Glutamatergic neuron (in vitro differentiated cells): ENCODE measurements at regions not wholly inside any gene's neighbourhood (a gene's known extent, or its start where the extent isn't known, plus 50 kb on each side); places are given as distances from the start of the nearest gene placed in this dataset.

Experiments used
- DNase-seq: peaks from one replicate; pipeline ENCODE4 v3.0.0; 2022
- H3K27ac Mint-ChIP-seq: one replicate; pipeline ENCODE4 v1.8.0; 2020; ENCODE audit warnings: mild to moderate bottlenecking, mixed read lengths, inconsistent platforms; ENCODE audit not compliant: unreplicated experiment
- H3K27me3 Mint-ChIP-seq: one replicate; pipeline ENCODE4 v1.8.0; 2020; ENCODE audit warnings: mild to moderate bottlenecking, moderate library complexity, mixed read lengths, inconsistent platforms; ENCODE audit not compliant: unreplicated experiment
- H3K36me3 Mint-ChIP-seq: one replicate; pipeline ENCODE4 v1.8.0; 2020; ENCODE audit warnings: mild to moderate bottlenecking, mixed read lengths, inconsistent platforms; ENCODE audit not compliant: unreplicated experiment
- H3K4me1 Mint-ChIP-seq: one replicate; pipeline ENCODE4 v1.8.0; 2020; ENCODE audit warnings: mild to moderate bottlenecking, low read depth, mixed read lengths, inconsistent platforms; ENCODE audit not compliant: unreplicated experiment
- H3K4me3 Mint-ChIP-seq: one replicate; pipeline ENCODE4 v1.8.0; 2020; ENCODE audit warnings: mild to moderate bottlenecking, mixed read lengths, inconsistent platforms; ENCODE audit not compliant: unreplicated experiment
- H3K9me3 Mint-ChIP-seq: one replicate; pipeline ENCODE4 v1.8.0; 2020; ENCODE audit warnings: mild to moderate bottlenecking, moderate library complexity, mixed read lengths, inconsistent platforms; ENCODE audit not compliant: unreplicated experiment
- TF ChIP-seq, protein P1 (sequence below): fragments of 200-600 bp; sonication (generic); IDR thresholded peaks from one replicate; pipeline ENCODE4 v1.5.0; 2021; ENCODE audit not compliant: partially characterized antibody, unreplicated experiment

DNA sequence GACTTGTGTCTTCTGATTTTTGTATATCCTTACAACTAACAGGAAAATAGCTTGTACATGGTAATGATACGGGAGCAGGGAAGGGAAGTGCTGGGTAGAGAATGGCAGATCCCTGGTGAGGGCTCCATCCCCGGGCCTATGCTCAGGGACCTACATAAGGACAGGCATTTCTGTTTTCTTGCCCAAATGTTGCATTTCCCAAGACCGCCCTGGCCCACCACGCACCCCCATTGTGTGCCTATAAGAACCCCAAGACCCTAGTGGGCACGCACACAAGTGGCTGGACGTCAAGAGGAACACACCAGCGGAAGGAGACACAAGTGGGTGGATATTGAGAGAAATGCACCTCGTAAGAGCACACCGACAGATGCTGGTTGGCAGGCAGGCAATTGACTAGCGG lies 616.3 kb upstream of the MAN1A1 start:
- Mint-ChIP-seq H3K9me3 (no peaks in the 10 kb centered on the region), H3K27me3 (no peaks in the 10 kb centered on the region), H3K36me3 (no peaks in the 10 kb centered on the region), H3K4me3 (no peak overlapping the region), H3K27ac (no peak overlapping the region), H3K4me1 (no peaks in the 10 kb centered on the region)
- DNase-seq = no peak
- TF ChIP-seq, protein P1, sequence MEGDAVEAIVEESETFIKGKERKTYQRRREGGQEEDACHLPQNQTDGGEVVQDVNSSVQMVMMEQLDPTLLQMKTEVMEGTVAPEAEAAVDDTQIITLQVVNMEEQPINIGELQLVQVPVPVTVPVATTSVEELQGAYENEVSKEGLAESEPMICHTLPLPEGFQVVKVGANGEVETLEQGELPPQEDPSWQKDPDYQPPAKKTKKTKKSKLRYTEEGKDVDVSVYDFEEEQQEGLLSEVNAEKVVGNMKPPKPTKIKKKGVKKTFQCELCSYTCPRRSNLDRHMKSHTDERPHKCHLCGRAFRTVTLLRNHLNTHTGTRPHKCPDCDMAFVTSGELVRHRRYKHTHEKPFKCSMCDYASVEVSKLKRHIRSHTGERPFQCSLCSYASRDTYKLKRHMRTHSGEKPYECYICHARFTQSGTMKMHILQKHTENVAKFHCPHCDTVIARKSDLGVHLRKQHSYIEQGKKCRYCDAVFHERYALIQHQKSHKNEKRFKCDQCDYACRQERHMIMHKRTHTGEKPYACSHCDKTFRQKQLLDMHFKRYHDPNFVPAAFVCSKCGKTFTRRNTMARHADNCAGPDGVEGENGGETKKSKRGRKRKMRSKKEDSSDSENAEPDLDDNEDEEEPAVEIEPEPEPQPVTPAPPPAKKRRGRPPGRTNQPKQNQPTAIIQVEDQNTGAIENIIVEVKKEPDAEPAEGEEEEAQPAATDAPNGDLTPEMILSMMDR = no peak

DNA sequence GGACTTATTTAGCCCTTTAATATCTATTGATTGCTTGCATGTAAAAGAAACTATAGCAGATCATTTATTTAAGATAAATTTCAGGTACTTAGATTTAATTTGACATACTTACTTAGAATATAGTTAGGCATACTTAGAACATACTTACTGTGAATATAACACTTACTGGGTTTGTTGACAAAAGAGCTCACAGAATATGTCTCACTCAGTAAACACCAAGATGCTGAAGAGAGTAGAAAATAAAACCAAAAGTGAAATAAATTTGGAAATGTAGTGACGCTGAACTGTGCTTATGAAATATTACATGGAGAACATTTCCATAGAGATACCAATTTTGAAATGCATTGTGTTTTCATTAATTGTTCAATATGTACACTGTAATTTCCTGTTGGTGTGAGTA lies 615.4 kb upstream of the MAN1A1 start:
- H3K4me3 Mint-ChIP-seq = no peak overlapping the region

DNA sequence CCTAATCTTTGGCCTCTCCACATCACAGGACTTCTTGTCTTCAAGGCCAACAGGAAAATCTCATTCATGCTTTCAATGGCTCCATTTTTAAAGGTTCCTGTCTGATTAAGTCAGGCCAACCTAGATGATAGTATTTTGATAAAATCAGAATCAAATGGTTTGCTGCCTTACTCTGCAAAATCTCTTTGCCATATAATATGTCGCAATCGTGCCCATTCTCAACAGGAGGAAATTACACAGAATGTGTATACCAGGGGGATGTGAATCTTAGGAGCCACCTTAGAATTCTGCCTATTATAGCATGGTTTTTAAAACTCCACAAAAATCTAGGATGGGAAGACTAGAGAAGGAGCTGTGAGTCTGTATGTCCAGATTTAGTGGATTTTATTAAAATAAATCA lies 612.9 kb upstream of the MAN1A1 start:
- no peak overlapping the region for H3K27ac Mint-ChIP-seq
- H3K27me3 Mint-ChIP-seq = no peaks in the 10 kb centered on the region
- no peak overlapping the region for H3K4me3 Mint-ChIP-seq
- TF ChIP-seq, protein P1 = no peak
- H3K4me1 Mint-ChIP-seq = peaks cover 1% of the 10 kb centered on the region
- H3K36me3 Mint-ChIP-seq = no peaks in the 10 kb centered on the region
- no peaks in the 10 kb centered on the region for H3K9me3 Mint-ChIP-seq
- no peak for DNase-seq

More for the DNA sequence above, 615.4 kb upstream of the MAN1A1 start:
- H3K27me3 Mint-ChIP-seq = no peaks in the 10 kb centered on the region
- H3K36me3 Mint-ChIP-seq = no peaks in the 10 kb centered on the region
- H3K4me1 Mint-ChIP-seq = no peaks in the 10 kb centered on the region
- TF ChIP-seq, protein P1 = no peak
- no peak overlapping the region for H3K27ac Mint-ChIP-seq
- no peak for DNase-seq
- H3K9me3 Mint-ChIP-seq = no peaks in the 10 kb centered on the region

DNA sequence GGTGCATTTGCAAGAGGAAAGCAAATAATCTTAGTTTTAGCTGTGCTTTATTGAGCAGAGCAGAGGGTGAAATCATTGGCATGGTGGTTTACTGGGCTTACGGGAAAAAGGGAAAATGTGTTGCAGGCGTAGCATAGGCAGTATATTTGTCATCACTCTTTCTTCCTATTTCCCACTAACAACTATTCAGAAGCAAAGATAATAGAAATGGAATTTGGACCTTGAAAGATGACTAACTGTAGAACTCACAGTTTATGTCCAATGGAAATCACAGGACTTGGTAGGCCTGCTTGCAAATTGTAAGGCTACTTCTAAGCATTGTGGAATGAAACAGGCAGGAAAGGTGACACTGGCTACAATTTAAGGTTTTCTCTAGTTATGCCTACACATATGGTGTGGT lies 611.9 kb upstream of the MAN1A1 start:
- no peak for DNase-seq
- H3K27ac Mint-ChIP-seq = no peak overlapping the region
- TF ChIP-seq, protein P1 = no peak
- no peaks in the 10 kb centered on the region for H3K27me3 Mint-ChIP-seq
- H3K36me3 Mint-ChIP-seq = no peaks in the 10 kb centered on the region
- H3K4me1 Mint-ChIP-seq = peaks cover 1% of the 10 kb centered on the region
- H3K4me3 Mint-ChIP-seq = no peak overlapping the region
- no peaks in the 10 kb centered on the region for H3K9me3 Mint-ChIP-seq

DNA sequence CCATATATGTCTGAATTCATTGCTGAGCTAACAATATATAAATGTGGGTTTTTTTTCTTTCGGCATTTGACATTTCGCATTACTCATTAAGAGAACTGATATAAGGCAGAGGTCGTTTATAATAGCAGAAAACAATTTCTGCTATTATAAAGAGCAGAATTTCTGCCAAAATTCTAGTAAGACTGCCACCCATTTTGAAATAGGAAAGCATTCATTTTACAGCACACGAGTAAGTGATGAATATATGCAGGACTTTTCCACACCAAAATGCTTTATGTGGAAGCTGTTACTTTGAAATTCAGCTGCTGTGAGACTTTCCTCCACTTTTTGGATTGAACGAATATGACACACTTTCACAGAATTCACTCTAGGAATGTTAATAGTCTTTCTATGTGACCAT lies 610.9 kb upstream of the MAN1A1 start:
- TF ChIP-seq, protein P1 = no peak
- Mint-ChIP-seq H3K27me3 (no peaks in the 10 kb centered on the region), H3K36me3 (no peaks in the 10 kb centered on the region), H3K4me1 (peaks cover 1% of the 10 kb centered on the region), H3K4me3 (no peak overlapping the region), H3K27ac (no peak overlapping the region), H3K9me3 (no peaks in the 10 kb centered on the region)
- no peak for DNase-seq
